SKM-1 (cell line): ENCODE measurements at regions not wholly inside any gene's neighbourhood (a gene's known extent, or its start where the extent isn't known, plus 50 kb on each side); places are given as distances from the start of the nearest gene placed in this dataset.
A peak's percentile ranks its signal among the peaks of the same experiment; 100 is the strongest.

Experiments
- DNase-seq: peaks from one replicate; lab custom pipeline; 2025; ENCODE audit not compliant: unreplicated experiment; lab: John Stamatoyannopoulos, UW

GRCh38 chrX:13110433-13111324 is 66.3 kb upstream of the FAM9C start:
- peak; percentile 22 for DNase-seq

- no peak for DNase-seq
Measured at GRCh38 chrX:13109817-13110216, 65.4 kb upstream of the FAM9C start.

GRCh38 chrX:13103914-13104274 is 59.5 kb upstream of the FAM9C start:
- DNase-seq: no peak

GRCh38 chrX:13103188-13103913 is 58.9 kb upstream of the FAM9C start:
- no peak for DNase-seq

GRCh38 chrX:13102636-13103035 is 58.2 kb upstream of the FAM9C start:
- no peak for DNase-seq

GRCh38 chrX:13101441-13102139 is 57.2 kb upstream of the FAM9C start:
- DNase-seq: peak; percentile 40

- DNase-seq: no peak
Measured at GRCh38 chrX:13099121-13099520, 54.7 kb upstream of the FAM9C start.

- DNase-seq: no peak
Measured at GRCh38 chrX:13096728-13097127, 52.3 kb upstream of the FAM9C start.

GRCh38 chrX:13094828-13095341 is 50.5 kb upstream of the FAM9C start:
- no peak for DNase-seq

- no peak for DNase-seq
Measured at GRCh38 chrX:13094374-13094773, 50.0 kb upstream of the FAM9C start.
